SK-N-SH (cell line): ENCODE measurements at regions not wholly inside any gene's neighbourhood (a gene's known extent, or its start where the extent isn't known, plus 50 kb on each side); places are given as distances from the start of the nearest gene placed in this dataset.
"Not testable (repeated sequence)": the region's sequence is repeated elsewhere in the genome, so short reads cannot be mapped to it uniquely, and the experiment has no call there.

Experiments
- EP300 ChIP-seq, 2 experiments: IDR thresholded peaks; 2 replicates each; pipeline versions ENCODE4 v1.4.0 to v1.6.1; 2012; ENCODE audit warnings: borderline replicate concordance in 1 of 2, low read depth in 1 of 2, low read length in 1 of 2
- EZH2phosphoT487 ChIP-seq: fragments of 200-600 bp; sonication (generic); IDR thresholded peaks from 2 replicates; pipeline ENCODE4 v1.6.1; 2017; ENCODE audit warnings: low read depth, mixed run types, mild to moderate bottlenecking, antibody characterized with exemption, moderate library complexity, borderline replicate concordance
- FOSL2 ChIP-seq: IDR thresholded peaks from 2 replicates; pipeline ENCODE4 v1.4.0; 2012; ENCODE audit warnings: low read depth, mild to moderate bottlenecking, moderate library complexity, borderline replicate concordance
- NRF1 ChIP-seq: IDR thresholded peaks from 2 replicates; pipeline ENCODE4 v1.6.1; 2012; ENCODE audit warnings: low read depth, mild to moderate bottlenecking, low read length
- POLR2AphosphoS5 ChIP-seq: IDR thresholded peaks from 2 replicates; pipeline ENCODE4 v1.6.1; 2012; ENCODE audit warnings: low read depth, low read length
- SIN3A ChIP-seq: IDR thresholded peaks from 2 replicates; pipeline ENCODE4 v1.6.1; 2012; ENCODE audit warnings: low read depth, mild to moderate bottlenecking, low read length, moderate library complexity, borderline replicate concordance
- TAF1 ChIP-seq: IDR thresholded peaks from 2 replicates; pipeline ENCODE4 v1.6.1; 2012; ENCODE audit warnings: low read depth, mild to moderate bottlenecking, low read length, moderate library complexity, borderline replicate concordance
- USF1 ChIP-seq: IDR thresholded peaks from 2 replicates; pipeline ENCODE4 v1.4.0; 2012; ENCODE audit warnings: low read depth, borderline replicate concordance
- YY1 ChIP-seq: IDR thresholded peaks from 2 replicates; pipeline ENCODE4 v1.4.0; 2012; ENCODE audit warnings: low read depth, mild to moderate bottlenecking
- TF ChIP-seq, protein P1 (sequence below): fragments of 200-600 bp; sonication (generic); IDR thresholded peaks from 2 replicates; pipeline ENCODE4 v1.6.1; 2017; ENCODE audit warnings: antibody characterized with exemption, mild to moderate bottlenecking, moderate library complexity

GRCh38 chr6:96437228-96437627 lies 84.4 kb upstream of the UFL1 start:
- not testable (repeated sequence) for TF ChIP-seq NRF1; TAF1; EZH2phosphoT487; USF1; EP300 (IDR thresholded peaks at IDR 0.05; ENCODE audit: borderline replicate concordance in 1 of 2, low read depth in 1 of 2, low read length in 1 of 2); YY1; SIN3A; POLR2AphosphoS5; FOSL2
- TF ChIP-seq, protein P1, sequence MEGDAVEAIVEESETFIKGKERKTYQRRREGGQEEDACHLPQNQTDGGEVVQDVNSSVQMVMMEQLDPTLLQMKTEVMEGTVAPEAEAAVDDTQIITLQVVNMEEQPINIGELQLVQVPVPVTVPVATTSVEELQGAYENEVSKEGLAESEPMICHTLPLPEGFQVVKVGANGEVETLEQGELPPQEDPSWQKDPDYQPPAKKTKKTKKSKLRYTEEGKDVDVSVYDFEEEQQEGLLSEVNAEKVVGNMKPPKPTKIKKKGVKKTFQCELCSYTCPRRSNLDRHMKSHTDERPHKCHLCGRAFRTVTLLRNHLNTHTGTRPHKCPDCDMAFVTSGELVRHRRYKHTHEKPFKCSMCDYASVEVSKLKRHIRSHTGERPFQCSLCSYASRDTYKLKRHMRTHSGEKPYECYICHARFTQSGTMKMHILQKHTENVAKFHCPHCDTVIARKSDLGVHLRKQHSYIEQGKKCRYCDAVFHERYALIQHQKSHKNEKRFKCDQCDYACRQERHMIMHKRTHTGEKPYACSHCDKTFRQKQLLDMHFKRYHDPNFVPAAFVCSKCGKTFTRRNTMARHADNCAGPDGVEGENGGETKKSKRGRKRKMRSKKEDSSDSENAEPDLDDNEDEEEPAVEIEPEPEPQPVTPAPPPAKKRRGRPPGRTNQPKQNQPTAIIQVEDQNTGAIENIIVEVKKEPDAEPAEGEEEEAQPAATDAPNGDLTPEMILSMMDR = not testable (repeated sequence)
